DMS79 treated with DMSO at 0.1 percent for 48 hours (cell line): ENCODE measurements at regions not wholly inside any gene's neighbourhood (a gene's known extent, or its start where the extent isn't known, plus 50 kb on each side); places are given as distances from the start of the nearest gene placed in this dataset.
"Not testable (repeated sequence)": the region's sequence is repeated elsewhere in the genome, so short reads cannot be mapped to it uniquely, and the experiment has no call there.

Experiments
- DNase-seq: peaks from one replicate; lab custom pipeline; 2025; lab: John Stamatoyannopoulos, UW

DNA sequence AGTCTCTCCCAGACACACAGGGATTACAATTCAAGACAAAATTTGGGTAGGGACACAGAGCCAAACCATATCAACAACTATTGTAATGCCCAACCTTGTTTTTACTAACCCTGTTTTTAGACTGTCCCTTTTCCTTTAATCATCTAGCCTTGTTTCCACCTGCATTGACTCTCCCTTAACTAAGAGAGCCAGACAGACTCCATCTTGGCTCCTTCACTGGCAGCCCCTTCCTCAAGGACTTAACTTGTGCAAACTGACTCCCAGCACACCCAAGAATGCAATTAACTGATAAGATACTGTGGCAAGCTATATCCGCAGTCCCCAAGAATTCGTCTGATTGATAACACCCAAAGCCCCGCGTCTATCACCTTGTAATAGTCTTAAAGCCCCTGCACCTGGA is 151.8 kb upstream of the DGKB start:
- DNase-seq = not testable (repeated sequence)

DNA sequence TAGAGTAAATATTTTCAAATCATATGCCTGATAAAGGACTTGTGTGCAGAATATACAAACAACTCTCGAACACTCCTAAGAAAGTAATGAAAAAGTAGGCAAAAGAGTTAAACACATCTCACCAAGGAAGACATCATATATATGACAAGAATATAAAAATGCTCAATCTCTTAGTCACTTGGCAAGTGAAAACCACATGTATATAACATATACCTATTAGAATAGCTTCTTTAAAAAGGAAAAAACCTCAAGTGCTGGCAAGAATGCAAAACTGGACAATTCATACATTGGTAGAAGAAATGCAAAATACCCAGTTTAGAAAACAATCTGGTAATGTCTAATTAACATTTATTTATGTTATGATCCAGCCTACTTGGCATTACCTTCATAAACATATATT is 146.6 kb upstream of the DGKB start:
- no peak for DNase-seq

DNA sequence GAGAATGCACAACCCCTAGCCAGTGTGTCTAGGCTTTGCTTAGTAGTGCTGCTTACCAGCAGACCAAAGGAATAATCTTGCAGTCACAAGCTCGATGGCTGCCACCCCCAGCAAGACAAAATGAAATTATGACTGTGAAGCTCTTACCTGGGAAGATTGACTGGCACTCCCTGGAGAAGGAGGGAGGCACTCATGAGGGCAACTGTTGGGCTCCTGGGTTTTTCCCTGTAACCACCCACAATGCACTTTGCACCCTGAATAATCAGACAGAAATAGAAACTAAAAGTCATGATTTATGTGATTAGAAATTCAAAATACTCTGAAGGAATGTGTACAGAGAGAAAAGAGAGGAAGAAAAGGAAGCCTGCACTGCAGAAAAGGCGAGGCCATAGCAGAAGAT is 144.3 kb upstream of the DGKB start:
- no peak for DNase-seq

DNA sequence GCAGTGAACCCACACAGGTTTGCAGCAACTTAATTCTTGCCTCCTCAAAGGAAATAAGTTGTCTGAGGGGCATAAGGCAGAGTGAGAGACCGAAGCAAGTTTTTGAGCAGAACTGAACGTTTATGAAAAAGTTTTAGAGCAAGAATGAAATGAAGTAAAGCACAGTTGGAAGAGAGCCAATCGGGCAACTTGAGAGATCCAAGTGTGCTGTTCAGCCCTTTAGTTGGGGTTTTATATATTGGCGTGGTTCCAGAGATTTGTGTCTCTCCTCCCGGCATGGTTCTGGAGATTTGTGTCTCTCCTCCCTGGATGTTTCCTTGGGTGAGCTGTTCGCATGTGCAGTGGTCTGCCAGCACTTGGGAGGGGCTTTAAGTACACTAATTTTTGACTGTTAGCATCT is 141.4 kb upstream of the DGKB start:
- peak; percentile 6 for DNase-seq

DNA sequence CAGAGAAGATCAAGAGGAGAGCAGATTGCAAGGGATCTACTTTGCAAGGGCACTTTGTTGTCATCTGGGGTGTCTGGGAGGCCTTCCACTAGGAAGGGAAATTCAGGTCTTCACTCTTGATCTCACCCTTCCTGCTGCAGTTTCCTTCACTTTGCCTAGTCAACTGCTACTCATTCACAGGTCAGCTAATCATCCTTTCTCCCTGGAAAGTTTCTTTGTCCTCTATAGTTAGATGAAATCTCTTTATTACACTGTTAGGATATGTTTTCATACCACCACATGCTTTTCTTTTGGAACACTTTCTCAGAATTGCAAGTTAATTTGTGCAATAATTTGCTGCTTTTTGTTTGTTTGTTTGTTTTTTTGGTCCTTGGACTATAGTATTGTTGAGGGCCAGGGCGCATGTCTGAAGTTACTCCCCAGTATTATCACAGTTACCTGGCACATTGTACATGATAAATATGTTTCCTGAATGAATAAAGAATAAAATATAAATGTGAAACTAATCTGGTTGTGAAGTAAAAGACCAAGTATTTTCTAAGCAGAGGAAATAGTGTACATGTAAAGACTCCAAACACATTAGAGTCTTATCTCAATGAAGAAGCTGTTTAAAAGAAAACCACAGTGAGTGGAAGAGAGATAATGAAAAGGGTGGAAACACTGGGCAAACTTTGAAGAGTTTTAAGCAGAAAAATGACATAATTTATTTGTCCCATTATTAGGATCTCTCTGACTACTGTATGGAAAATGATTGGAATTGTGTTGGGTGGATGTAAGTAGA is 139.9 kb upstream of the DGKB start:
- DNase-seq = no peak

DNA sequence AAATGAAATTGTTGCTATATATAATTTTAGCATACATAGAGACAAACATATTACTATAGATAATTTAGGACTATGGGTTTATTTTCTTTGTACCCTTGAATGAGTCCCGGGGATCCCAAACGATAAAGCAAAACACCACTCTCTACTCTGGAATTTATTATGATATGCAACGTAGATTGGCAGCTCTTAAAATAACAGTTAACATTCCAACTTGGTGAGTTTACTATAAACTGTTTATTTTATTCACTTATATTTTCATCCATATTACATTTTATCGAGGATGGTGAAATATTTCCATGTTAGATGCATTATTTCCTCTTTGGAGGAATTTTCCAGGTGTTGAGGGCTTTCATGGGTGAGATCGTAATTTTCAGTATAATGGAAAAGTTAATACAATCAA is 138.7 kb upstream of the DGKB start:
- no peak for DNase-seq

DNA sequence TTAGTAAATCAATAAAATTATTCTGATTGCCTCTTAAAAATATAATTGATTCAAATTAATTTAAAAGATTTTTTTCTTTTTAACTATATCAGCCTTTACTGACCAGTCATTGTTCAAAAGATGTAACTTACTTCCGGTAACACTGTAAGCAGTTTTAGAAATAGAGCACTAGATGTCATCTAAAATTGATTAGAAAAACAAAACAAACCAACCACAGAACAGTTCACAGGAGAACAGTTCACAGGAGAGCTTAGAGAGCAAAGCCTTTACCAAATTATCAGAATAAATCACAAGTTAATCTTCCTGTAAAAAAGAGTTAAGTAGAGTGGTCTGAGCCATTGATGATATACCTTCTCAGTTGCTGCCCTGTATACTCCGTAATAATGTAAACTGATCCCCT is 133.3 kb upstream of the DGKB start:
- no peak for DNase-seq

DNA sequence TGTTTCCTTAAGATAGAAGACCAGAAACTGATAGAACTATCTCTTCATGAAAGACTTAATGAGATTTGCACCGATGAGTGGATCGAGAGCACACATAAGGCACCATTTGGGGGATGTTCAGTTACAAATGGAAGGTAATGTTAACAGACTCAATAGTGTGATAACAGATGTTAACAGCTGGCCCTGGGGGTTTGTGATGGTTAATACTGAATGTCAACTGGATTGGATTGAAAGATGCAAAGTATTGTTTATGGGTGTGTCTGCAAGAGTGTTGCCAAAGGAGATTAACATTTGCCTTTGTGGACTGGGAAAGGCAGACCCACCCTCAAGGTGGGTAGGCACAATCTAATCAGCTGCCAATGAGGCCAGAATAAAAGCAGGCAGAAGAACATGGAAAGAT is 130.5 kb upstream of the DGKB start:
- no peak for DNase-seq

DNA sequence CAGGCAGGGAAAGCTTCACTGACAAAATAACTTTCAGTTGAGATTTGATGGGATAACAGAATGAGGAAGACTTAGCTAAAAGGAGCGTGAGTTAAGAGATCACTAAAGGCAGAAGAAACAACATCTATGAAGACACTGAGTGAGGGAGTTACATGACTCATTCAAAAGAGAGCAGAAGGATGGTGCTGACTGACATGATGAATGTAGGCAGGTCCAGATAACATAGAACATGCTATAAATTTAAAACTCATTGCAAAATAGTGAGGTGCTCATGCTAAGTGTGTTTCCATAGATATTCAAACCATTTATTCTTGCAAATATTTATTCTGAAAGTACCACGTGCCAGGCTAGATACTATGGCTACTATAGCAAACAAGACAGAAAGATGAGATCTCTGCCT is 116.4 kb upstream of the DGKB start:
- no peak for DNase-seq

DNA sequence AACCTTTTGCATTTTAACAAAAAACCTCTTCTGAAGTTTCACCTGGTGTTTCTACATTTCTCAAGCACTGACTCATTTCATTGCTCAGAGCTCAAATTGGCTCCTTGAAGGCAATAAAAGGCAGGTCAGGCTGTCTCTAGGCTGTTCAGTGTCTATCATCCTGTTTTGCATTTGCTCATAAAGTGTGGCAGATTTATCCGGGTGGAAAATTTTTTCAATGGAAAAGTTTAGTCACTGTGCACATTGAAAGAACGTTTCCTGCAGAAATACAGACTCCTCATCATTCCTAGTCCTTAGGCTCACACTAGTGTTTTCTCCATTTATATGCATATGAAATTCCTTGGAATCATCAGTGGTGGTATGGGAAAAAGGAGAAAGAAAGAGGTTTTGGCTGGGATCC is 114.2 kb upstream of the DGKB start:
- DNase-seq = no peak

DNA sequence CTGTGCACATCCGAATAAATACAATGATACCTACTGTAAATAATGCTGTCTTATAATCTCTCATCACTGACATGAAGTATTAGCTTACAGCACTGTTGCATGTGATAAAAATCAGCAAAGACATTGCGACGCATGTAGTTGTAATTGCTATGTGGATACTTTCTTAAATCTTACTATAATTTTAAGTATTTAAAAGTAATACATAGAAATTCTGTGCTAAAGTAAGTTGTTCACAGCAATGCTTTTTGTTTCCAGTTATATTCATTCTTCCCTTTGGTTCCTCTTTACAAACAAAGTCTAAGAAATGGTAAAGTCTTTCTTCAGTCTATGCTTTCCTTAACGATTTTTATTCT is 113.7 kb upstream of the DGKB start:
- DNase-seq = no peak

DNA sequence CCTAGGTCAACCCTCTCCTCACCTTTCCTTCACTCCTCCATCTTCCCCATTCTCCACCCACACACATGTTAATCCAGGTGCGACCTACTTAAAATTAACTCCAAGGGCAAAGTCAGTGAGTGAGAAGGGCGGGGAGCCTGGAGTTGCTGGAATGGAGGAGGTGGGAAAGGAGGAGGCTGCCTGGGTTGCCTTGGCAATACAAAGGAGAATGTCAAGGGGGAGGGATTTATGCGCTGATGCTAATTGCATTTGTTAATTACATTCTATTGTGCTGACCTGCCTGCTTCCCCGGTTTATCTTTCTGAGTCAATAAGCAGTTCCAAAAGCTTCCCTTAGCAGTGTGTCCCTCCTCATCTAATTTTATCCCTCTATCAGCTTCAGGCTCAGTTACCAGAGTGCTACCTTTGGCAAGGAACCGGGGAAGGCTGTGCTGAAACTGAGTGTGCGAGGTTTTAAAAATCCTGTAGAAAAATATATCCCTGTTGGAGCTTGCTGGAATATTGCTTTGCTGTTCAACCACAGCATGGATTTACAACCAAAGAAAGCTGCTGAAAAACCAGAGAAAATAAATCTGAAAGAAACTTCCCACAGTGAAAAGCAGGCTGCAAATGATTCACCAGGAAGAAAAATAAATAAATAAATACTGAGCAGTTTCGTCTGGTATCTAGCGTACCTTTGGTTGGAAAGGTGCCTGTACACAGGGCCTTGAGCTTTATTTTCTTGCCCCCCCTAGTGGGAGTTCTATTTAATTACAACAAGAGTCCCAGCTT is 113.2 kb upstream of the DGKB start:
- peak; percentile 87 for DNase-seq

DNA sequence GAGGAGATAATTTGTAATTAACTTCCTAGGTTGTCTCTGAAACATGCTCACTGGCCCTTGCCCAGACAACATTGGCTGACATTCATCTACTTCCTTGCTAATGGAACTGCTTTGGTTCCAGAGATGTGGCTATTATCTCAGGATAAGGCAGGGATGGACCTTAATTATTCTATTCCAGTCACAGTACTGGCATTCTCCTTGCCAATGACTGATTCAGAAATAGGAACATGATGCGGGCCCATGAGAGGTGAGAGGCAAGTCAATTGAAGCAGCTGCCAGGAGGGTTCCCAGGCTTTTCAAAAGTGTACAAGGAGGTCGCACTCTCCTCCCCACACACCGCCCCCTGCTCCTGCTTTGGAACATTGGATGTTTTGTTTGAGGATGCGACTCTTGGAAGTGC is 109.6 kb upstream of the DGKB start:
- DNase-seq = no peak

DNA sequence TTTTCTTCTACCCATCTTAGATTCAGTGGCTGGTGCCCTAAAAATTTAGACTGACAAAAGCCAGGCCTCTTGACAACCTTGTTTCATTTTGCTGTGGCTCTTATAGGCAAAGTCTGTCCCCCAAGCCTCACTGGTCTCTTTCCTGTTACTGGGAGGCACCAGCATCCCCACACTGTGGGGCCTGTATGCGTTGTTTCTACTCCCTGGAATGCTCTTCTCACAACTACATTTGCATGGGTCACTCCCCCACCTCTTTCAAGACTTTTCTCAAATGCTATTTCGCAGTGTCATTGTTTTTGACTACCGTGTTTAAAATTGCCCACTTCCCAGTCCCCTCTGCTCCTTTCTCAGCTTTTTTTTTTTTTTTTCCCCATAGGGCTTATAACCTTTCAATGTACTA is 108.7 kb upstream of the DGKB start:
- DNase-seq = no peak

DNA sequence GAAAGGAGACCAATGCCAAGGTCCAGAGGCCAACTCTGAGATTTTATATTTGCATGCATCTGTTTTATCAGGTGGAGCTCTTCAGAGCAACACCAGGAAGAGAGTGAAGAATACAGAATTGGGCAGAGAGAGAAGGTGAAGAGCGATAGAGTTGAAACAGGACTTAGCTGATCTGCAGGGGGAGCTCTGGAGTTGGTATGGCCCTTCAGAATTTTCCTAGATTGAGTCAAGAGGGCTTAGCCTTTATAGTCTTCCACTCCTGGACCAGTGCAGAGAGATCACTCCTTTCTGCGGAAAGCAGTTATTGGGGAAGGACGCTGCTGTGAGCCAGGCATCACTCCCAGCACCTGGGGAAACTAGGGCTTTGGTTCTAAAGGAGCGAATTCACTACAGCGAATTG is 105.0 kb upstream of the DGKB start:
- DNase-seq = no peak

DNA sequence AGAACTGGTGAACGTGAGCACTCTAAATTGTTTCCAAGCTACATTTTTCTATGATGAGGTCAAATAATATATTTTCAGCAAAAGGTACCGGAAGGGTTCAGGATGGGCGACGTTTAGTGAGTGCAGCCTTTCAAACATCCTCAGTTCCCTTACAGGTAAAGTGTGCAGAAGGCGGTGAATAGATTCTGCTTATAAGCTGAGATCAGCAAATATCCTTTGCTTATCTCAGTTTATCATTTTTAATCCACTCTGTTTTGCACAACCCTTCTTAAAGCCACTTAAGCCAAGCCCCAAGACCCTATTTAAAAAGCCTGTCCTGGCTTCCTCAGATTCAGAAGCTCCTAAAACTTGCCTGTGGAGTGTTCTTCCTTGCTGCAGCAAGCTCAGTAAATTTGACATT is 103.1 kb upstream of the DGKB start:
- DNase-seq = no peak

DNA sequence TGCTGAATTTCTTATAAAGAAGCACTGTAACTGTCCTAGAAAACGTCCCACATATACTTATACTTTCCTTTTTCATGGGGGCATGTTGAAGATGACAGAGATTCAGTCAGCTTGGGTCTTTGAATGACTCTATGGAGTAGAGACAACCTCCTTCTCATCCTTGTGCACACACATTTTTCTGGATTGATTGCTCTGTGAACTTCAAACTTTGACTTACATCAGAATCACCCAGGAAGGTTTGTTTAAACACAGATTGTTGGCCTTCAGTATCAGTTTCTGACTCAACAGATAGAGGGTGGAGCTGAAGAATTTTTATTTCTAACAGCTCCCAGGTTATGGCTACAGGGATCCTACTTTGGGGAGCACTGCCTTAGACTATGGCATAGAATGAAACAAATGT is 97.6 kb upstream of the DGKB start:
- no peak for DNase-seq

DNA sequence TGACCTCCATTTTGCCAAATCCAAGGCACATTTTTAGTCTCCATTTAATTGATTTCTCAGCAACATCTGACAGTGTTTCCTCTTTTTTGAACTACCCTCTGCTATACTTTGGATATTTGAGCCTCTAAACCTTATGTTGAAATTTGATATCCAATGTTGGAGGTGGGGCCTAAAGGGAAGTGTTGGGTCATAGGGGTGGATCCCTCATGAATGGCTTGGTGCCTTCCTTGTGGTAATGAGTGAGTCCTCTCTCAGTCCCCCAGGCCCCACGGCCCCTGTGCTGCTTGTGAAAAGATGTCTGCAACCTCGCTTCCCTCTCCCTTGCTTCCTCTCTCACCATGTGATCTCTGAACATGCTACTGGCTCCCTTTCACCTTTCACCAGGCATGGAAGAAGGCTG is 96.8 kb upstream of the DGKB start:
- no peak for DNase-seq

DNA sequence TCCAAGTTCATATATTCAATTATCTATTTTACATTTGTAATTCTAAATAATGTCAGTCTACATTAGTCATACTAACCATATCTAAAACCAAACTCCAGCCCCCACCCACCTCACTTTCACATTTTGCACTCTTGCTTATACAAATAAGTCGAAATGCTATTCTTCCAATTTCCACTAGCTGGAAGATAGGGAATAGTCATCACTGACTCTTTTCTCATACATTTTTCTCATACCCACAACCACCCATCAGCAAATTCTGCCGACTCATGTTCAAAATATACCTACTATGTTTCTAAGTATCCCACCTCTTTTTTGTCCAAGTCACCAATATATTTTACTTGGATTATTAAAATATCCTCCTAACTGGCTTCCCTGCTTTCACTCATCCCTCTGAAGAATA is 93.2 kb upstream of the DGKB start:
- DNase-seq = no peak

DNA sequence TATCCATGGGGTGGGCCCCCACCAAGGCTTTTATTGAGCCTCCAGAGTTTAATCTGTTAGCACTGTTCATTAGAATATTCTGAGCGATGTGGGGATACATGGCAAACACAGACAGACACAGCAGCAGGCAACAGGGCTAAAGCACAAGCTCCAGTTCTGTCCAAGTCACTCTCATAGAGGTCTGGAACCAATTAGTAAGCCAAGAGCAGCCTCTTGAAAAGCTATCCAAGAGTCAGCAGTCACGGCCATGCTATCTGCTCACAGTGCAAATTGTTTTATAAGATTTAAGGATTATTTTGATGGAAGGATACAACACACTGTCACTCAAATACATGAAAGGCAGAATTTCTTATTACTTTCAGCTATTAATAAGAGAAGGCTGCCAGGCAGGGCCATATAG is 86.4 kb upstream of the DGKB start:
- peak; percentile 8 for DNase-seq

DNA sequence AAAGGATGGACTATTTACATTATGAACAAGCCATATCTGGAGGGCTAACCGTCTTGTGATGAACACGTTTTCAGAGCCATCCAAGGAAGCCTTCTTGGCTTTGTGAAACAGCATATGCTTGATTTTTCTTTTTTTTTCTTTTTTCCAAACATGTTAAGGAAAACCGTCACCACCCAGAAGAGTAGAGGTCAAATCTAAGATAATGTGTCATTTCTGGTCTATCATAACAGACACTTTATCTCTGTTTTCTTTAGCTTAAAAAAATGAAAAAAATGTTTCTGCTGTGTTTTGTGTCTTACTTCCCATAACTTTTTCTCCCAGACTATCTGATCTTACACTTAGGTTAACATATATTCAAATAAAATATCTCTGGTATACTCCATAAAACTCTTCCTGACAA is 76.1 kb upstream of the DGKB start:
- DNase-seq = no peak

DNA sequence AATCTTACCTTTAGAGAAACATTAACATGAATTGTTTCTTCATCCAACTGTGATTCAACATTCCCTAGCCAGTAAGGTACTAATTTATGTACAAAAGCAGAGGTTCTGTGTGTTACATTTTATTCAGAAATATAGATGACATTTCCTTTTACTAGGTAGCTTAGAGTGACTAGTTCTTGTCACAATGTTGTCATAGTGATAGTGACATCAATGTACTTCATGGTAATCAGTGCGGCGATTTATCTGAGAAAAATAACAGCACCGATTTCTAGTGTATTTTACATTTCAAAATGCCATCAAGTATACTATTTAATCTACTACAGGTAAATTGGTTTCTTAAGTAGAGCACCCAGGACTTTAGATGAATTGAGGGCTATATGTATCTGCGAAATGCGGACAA is 72.1 kb upstream of the DGKB start:
- no peak for DNase-seq

DNA sequence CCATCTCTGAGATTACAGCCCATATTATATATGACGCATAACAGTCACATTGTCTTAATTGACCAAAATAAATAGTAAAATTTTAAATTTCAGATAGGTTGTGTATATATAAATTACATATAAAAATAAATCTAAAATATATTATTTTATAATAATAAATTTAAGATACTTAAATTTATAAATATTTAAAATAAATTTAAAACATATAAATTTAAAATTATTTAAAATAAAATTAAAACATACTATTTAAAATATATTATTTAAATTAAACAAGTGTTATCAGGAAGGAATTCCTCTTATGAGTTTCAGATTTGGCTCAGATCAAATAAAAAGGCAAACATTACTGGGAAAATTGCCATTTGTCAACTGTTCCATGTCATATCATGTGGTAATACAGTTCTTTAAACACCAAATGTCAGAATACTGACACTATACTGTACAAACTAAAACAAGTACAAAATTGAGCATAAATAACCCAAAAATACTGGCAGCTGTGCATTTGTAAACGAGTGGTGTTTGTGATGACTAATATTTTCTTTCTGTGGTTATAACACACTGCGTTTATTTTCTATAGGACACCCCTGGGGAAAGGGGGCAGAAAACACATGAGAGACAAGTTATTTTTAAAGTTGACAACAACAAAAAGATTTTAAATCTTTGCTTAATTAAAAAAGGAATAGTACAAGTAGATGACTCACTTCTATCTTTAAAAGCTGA is 71.3 kb upstream of the DGKB start:
- DNase-seq = no peak
